Liver (tissue), 3 donors: ENCODE measurements at regions not wholly inside any gene's neighbourhood (a gene's known extent, or its start where the extent isn't known, plus 50 kb on each side); places are given as distances from the start of the nearest gene placed in this dataset.

Experiments used
- CTCF ChIP-seq: fragments of 150-350 bp; IDR thresholded peaks from 2 replicates; pipeline ENCODE4 v1.5.1; 2017; ENCODE audit warnings: improper control_type of control experiment, low read depth, low read length; ENCODE audit not compliant: missing input control
- GABPA ChIP-seq, 2 donors: IDR thresholded peaks in 1 of 2; conservative IDR thresholded peaks in 1 of 2; 2 replicates each; pipeline ENCODE4 v1.6.1; 2016; ENCODE audit warnings: antibody characterized with exemption in 2 of 2, mild to moderate bottlenecking in 1 of 2, moderate library complexity in 1 of 2
- MAX ChIP-seq: IDR thresholded peaks from 2 replicates; pipeline ENCODE4 v1.6.1; 2016; ENCODE audit warnings: antibody characterized with exemption
- RAD21 ChIP-seq, 2 donors: IDR thresholded peaks; 2 replicates each; pipeline ENCODE4 v1.6.1; 2016; ENCODE audit warnings: antibody characterized with exemption in 2 of 2, mild to moderate bottlenecking in 2 of 2
- REST ChIP-seq: IDR thresholded peaks from 2 replicates; pipeline ENCODE4 v1.6.1; 2016; ENCODE audit warnings: antibody characterized with exemption, mild to moderate bottlenecking
- YY1 ChIP-seq: IDR thresholded peaks from 2 replicates; pipeline ENCODE4 v1.6.1; 2016; ENCODE audit warnings: antibody characterized with exemption, mild to moderate bottlenecking
- ZBTB33 ChIP-seq: IDR thresholded peaks from 2 replicates; pipeline ENCODE4 v1.6.1; 2016; ENCODE audit warnings: antibody characterized with exemption
- donor health status: healthy.
- donor health status: healthy.

GRCh38 chr17:52388941-52389340, 230.4 kb upstream of the CA10 start:
- TF ChIP-seq CTCF (no peak), RAD21 (IDR thresholded peaks at IDR 0.05) (no peak), REST (no peak), ZBTB33 (no peak), GABPA (IDR thresholded peaks at IDR 0.05 in 1 of 2, conservative IDR thresholded peaks at IDR 0.05 in 1 of 2) (no peak), MAX (no peak), YY1 (no peak)
